ENCODE measurements at regions not wholly inside any gene's neighbourhood (a gene's known extent, or its start where the extent isn't known, plus 50 kb on each side); places are given as distances from the start of the nearest gene placed in this dataset.

GRCh38 chr6:147789430-147789947 is 281.0 kb downstream of the SAMD5 start:
- TF ChIP-seq CTCF (IDR thresholded peaks at IDR 0.05; ENCODE audit: low read length) (no peak), EZH2 (IDR thresholded peaks at IDR 0.05; ENCODE audit: borderline replicate concordance, low read length) (no peak)

Data from OCI-LY1 (cell line).